GM12878 (cell line): ENCODE measurements at regions not wholly inside any gene's neighbourhood (a gene's known extent, or its start where the extent isn't known, plus 50 kb on each side); places are given as distances from the start of the nearest gene placed in this dataset.

Experiments used
- ATAC-seq: fragments of 200-7000 bp; cut with Tn5 transposase; 3 replicates; pipeline ENCODE4 v1.9.1; 2020; ENCODE audit warnings: mild to moderate bottlenecking, moderate library complexity
- BruUV-seq: library from RNA; stranded (reverse); fragments of 400-500 nt; replicated peaks from 2 replicates; lab custom pipeline; 2021; lab: Mats Ljungman, UMichigan
- CTCF ChIA-PET: fragments of 300-600 bp; sonication (Branson Sonifier 250); formaldehyde crosslinking; extraction: SDS; loops from one replicate; lab custom pipeline; 2021; ENCODE audit warnings: inconsistent platforms; lab: Yijun Ruan, JAX
- POLR2A ChIA-PET: fragments of 350-600 bp; formaldehyde crosslinking; extraction: SDS; loops from one replicate; lab custom pipeline; 2021; ENCODE audit warnings: inconsistent platforms; lab: Charles Lee
- RAD21 ChIA-PET: fragments of 300-600 bp; sonication (Branson Sonifier 250); formaldehyde crosslinking; loops from one replicate; lab custom pipeline; 2023; ENCODE audit warnings: antibody characterized with exemption; ENCODE audit not compliant: unreplicated experiment; lab: Charles Lee
- SMC1A ChIA-PET: fragments of 300-600 bp; sonication (Branson Sonifier 250); formaldehyde crosslinking; loops from one replicate; lab custom pipeline; 2023; ENCODE audit not compliant: unreplicated experiment, uncharacterized antibody; lab: Charles Lee
- DNase-seq: peaks from one replicate; pipeline ENCODE4 v3.0.0-alpha.2; 2011; ENCODE audit warnings: low read depth, low spot score
- FAIRE-seq: peaks from 3 replicates; lab custom pipeline; 2011; peaks lifted over from hg19 to GRCh38; lab: Jason Lieb, UNC
- H2AFZ ChIP-seq: 2 replicates; pipeline ENCODE4 v1.6.0; 2011; ENCODE audit warnings: low read depth, low read length, control low read depth; ENCODE audit not compliant: control insufficient read depth
- H3K27ac ChIP-seq: 2 replicates; pipeline ENCODE4 v1.5.1; 2011; ENCODE audit warnings: control low read depth; ENCODE audit not compliant: control insufficient read depth, insufficient read depth
- H3K27me3 ChIP-seq, 2 experiments: replicated peaks in 1 of 2; 2 replicates each; pipeline versions ENCODE4 v1.6.0 to v1.6.1; 2011; ENCODE audit warnings: low read length in 1 of 2; ENCODE audit not compliant: control insufficient read depth in 2 of 2, insufficient read depth in 2 of 2
- H3K36me3 ChIP-seq, 2 experiments: 2 replicates each; pipeline ENCODE4 v1.5.1; 2011; ENCODE audit warnings: low read length in 1 of 2; ENCODE audit not compliant: control insufficient read depth in 2 of 2, insufficient read depth in 2 of 2
- H3K4me1 ChIP-seq: 2 replicates; pipeline ENCODE4 v1.6.1; 2011; ENCODE audit warnings: mild to moderate bottlenecking, low read length, moderate library complexity, mixed read lengths; ENCODE audit not compliant: control insufficient read depth, insufficient read depth
- H3K4me2 ChIP-seq: 2 replicates; pipeline ENCODE4 v1.6.0; 2011; ENCODE audit warnings: control low read depth; ENCODE audit not compliant: control insufficient read depth, insufficient read depth
- H3K4me3 ChIP-seq: fragments of 200-600 bp; sonication (generic); 2 replicates; pipeline ENCODE4 v1.5.1; 2016
- H3K79me2 ChIP-seq: 2 replicates; pipeline ENCODE4 v1.6.0; 2011; ENCODE audit warnings: low read length; ENCODE audit not compliant: control insufficient read depth, insufficient read depth
- H3K9ac ChIP-seq: 2 replicates; pipeline ENCODE4 v1.8.0; 2011; ENCODE audit warnings: low read length, control low read depth, mixed read lengths; ENCODE audit not compliant: control insufficient read depth, insufficient read depth
- H3K9me3 ChIP-seq: replicated peaks from 3 replicates; pipeline ENCODE4 v1.5.1; 2011; ENCODE audit warnings: mild to moderate bottlenecking, low read length; ENCODE audit not compliant: control insufficient read depth, insufficient read depth
- H4K20me1 ChIP-seq: 2 replicates; pipeline ENCODE4 v1.6.0; 2011; ENCODE audit not compliant: control insufficient read depth, insufficient read depth
- ASH2L ChIP-seq: fragments of 300-600, 200-600 bp; sonication (generic); IDR thresholded peaks from 2 replicates; pipeline ENCODE4 v1.6.1; 2017; ENCODE audit warnings: low read depth, mild to moderate bottlenecking, borderline replicate concordance
- BRCA1 ChIP-seq: IDR thresholded peaks from 2 replicates; pipeline ENCODE4 v1.6.1; 2011; ENCODE audit warnings: low read depth, low read length, improper control_type of control experiment
- ESRRA ChIP-seq: IDR thresholded peaks from 2 replicates; pipeline ENCODE4 v1.6.1; 2012; ENCODE audit warnings: mild to moderate bottlenecking, low read length, improper control_type of control experiment
- HDAC2 ChIP-seq: fragments of 200-600 bp; sonication (generic); IDR thresholded peaks from 2 replicates; pipeline ENCODE4 v1.6.1; 2017
- KDM1A ChIP-seq: fragments of 200-600 bp; sonication (generic); IDR thresholded peaks from 2 replicates; pipeline ENCODE4 v1.6.1; 2016; ENCODE audit warnings: borderline replicate concordance
- MXI1 ChIP-seq: fragments of 150-350 bp; IDR thresholded peaks from 2 replicates; pipeline ENCODE4 v1.6.1; 2011; ENCODE audit warnings: low read depth, mild to moderate bottlenecking, inconsistent platforms, low read length, improper control_type of control experiment
- NBN ChIP-seq: fragments of 450-650 bp; IDR thresholded peaks from 2 replicates; pipeline ENCODE4 v1.6.1; 2016
- SIN3A ChIP-seq: IDR thresholded peaks from 2 replicates; pipeline ENCODE4 v1.6.1; 2012; ENCODE audit warnings: low read depth, low read length, improper control_type of control experiment
- WGBS: methylation state at CpG from one replicate; pipeline ENCODE4 v1.1.6; 2016; ENCODE audit warnings: low lambda C conversion rate; ENCODE audit not compliant: insufficient replicate concordance, insufficient coverage; ENCODE audit errors: missing lambda C conversion rate; 5-methylcytosine and 5-hydroxymethylcytosine counted together
- in situ Hi-C: fragments of 300-500 bp; cut with MboI; formaldehyde crosslinking; loops from 9 replicates; pipeline ENCODE4 v1.14.3; 2018; ENCODE audit warnings: mixed read lengths
- intact Hi-C: fragments of 100-400 bp; cut with micrococcal nuclease; formaldehyde crosslinking; loops from one replicate; pipeline ENCODE4 v1.14.2; 2022; ENCODE audit not compliant: unreplicated experiment
- TF ChIP-seq, protein P1 (sequence below): fragments of 450-650 bp; IDR thresholded peaks from 2 replicates; pipeline ENCODE4 v1.6.1; 2017; ENCODE audit warnings: mild to moderate bottlenecking
- TF ChIP-seq, protein P2 (sequence below): fragments of 450-650 bp; IDR thresholded peaks from 2 replicates; pipeline ENCODE4 v1.6.1; 2017; ENCODE audit warnings: low read depth, mild to moderate bottlenecking, moderate library complexity

DNA sequence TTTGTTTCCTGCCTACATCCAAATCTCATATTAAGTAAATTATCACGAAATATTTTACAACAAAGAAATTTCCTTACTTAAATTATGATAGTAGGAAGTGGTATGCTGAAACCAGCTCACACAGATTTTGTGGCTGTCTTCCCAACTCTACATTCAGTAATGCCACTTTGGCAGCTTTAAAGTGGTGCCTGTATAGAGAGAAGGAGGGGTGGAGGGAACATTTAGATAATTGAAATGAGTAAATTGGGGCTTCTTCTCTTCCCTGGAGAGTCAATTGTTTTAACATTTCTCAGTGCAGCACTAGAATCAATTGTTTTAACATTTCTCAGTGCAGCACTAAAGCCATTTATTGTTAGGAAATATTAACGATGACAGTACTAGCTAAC lies 1323.1 kb downstream of the PCDH7 start:
- Histone ChIP-seq H3K27ac (no peak overlapping the region), H3K4me1 (no peaks in the 10 kb centered on the region), H3K36me3 (no peaks in the 10 kb centered on the region), H3K27me3 (no peaks in the 10 kb centered on the region), H3K9me3 (no peaks in the 10 kb centered on the region), H4K20me1 (no peaks in the 10 kb centered on the region), H3K4me3 (no peak overlapping the region), H3K4me2 (no peak overlapping the region), H3K79me2 (no peaks in the 10 kb centered on the region), H2AFZ (no peak overlapping the region), H3K9ac (no peak overlapping the region)
- DNase-seq = no peak
- no peak for FAIRE-seq
- ChIA-PET CTCF (no interaction called here), RAD21 (no interaction called here), POLR2A (no interaction called here), SMC1A (no interaction called here)
- intact Hi-C loops = no loop called here
- in situ Hi-C loops = no loop called here
- TF ChIP-seq MXI1 (no peak), SIN3A (no peak), KDM1A (no peak), HDAC2 (no peak), ASH2L (no peak), BRCA1 (no peak), NBN (no peak), ESRRA (no peak)
- TF ChIP-seq, protein P1, sequence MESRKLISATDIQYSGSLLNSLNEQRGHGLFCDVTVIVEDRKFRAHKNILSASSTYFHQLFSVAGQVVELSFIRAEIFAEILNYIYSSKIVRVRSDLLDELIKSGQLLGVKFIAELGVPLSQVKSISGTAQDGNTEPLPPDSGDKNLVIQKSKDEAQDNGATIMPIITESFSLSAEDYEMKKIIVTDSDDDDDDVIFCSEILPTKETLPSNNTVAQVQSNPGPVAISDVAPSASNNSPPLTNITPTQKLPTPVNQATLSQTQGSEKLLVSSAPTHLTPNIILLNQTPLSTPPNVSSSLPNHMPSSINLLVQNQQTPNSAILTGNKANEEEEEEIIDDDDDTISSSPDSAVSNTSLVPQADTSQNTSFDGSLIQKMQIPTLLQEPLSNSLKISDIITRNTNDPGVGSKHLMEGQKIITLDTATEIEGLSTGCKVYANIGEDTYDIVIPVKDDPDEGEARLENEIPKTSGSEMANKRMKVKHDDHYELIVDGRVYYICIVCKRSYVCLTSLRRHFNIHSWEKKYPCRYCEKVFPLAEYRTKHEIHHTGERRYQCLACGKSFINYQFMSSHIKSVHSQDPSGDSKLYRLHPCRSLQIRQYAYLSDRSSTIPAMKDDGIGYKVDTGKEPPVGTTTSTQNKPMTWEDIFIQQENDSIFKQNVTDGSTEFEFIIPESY = no peak
- TF ChIP-seq, protein P2, sequence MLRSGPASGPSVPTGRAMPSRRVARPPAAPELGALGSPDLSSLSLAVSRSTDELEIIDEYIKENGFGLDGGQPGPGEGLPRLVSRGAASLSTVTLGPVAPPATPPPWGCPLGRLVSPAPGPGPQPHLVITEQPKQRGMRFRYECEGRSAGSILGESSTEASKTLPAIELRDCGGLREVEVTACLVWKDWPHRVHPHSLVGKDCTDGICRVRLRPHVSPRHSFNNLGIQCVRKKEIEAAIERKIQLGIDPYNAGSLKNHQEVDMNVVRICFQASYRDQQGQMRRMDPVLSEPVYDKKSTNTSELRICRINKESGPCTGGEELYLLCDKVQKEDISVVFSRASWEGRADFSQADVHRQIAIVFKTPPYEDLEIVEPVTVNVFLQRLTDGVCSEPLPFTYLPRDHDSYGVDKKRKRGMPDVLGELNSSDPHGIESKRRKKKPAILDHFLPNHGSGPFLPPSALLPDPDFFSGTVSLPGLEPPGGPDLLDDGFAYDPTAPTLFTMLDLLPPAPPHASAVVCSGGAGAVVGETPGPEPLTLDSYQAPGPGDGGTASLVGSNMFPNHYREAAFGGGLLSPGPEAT = no peak
- 14% methylated on average over 2 of the region's 2 CpGs for WGBS
- no peak for ATAC-seq
- no TSS peak for BruUV-seq
